Neural cell (in vitro differentiated cells): ENCODE measurements at regions not wholly inside any gene's neighbourhood (a gene's known extent, or its start where the extent isn't known, plus 50 kb on each side); places are given as distances from the start of the nearest gene placed in this dataset.

Experiments
- H2AFZ ChIP-seq: fragments of 200-600, 300-800 bp; sonication (generic), shearing (Covaris generic); 2 replicates; pipeline ENCODE4 v1.6.0; 2014; ENCODE audit warnings: low read depth, mild to moderate bottlenecking, antibody characterized with exemption, low read length, moderate library complexity
- H3F3A ChIP-seq: fragments of 200-600 bp; shearing (Covaris generic); 2 replicates; pipeline ENCODE4 v1.6.1; 2016; ENCODE audit warnings: mild to moderate bottlenecking, moderate library complexity, mixed read lengths, antibody characterized with exemption, low read length; ENCODE audit not compliant: insufficient read depth, poor library complexity, severe bottlenecking
- H3K27ac ChIP-seq: fragments of 200-600, 300-800 bp; sonication (generic), shearing (Covaris generic); 2 replicates; pipeline ENCODE4 v1.5.1; 2014; ENCODE audit warnings: mild to moderate bottlenecking, low read length, moderate library complexity
- H3K27me3 ChIP-seq: fragments of 300-800, 200-600 bp; sonication (generic), shearing (Covaris generic); 2 replicates; pipeline ENCODE4 v1.6.0; 2014; ENCODE audit warnings: mild to moderate bottlenecking, low read depth, low read length, moderate library complexity; ENCODE audit not compliant: insufficient read depth
- H3K36me3 ChIP-seq: fragments of 300-800, 200-600 bp; sonication (generic), shearing (Covaris generic); 2 replicates; pipeline ENCODE4 v1.5.1; 2014; ENCODE audit warnings: mild to moderate bottlenecking, antibody characterized with exemption, low read length, moderate library complexity; ENCODE audit not compliant: insufficient read depth
- H3K4me2 ChIP-seq: fragments of 300-800, 200-600 bp; sonication (generic), shearing (Covaris generic); 2 replicates; pipeline ENCODE4 v1.6.0; 2014; ENCODE audit warnings: mild to moderate bottlenecking, low read length
- H3K4me3 ChIP-seq: fragments of 300-800, 200-600 bp; sonication (generic), shearing (Covaris generic); 2 replicates; pipeline ENCODE4 v1.5.1; 2014; ENCODE audit warnings: mild to moderate bottlenecking, low read length, moderate library complexity
- H3K79me2 ChIP-seq: fragments of 200-600 bp; shearing (Covaris generic); replicated peaks from 2 replicates; pipeline ENCODE4 v1.6.0; 2014; ENCODE audit warnings: mild to moderate bottlenecking, low read length, moderate library complexity; ENCODE audit not compliant: insufficient read depth
- H3K9ac ChIP-seq: fragments of 300-800, 200-600 bp; sonication (generic), shearing (Covaris generic); 2 replicates; pipeline ENCODE4 v1.6.1; 2016; ENCODE audit warnings: mild to moderate bottlenecking, low read length, mixed read lengths
- H3K9me2 ChIP-seq: fragments of 200-600 bp; shearing (Covaris generic); 2 replicates; pipeline ENCODE4 v1.6.1; 2016; ENCODE audit warnings: mild to moderate bottlenecking, low read length, mixed read lengths; ENCODE audit not compliant: insufficient read depth
- H3K9me3 ChIP-seq: fragments of 200-600, 300-800 bp; sonication (generic), shearing (Covaris generic); 2 replicates; pipeline ENCODE4 v1.6.1; 2016; ENCODE audit warnings: mild to moderate bottlenecking, mixed run types, low read length, moderate library complexity, mixed read lengths
- H4K20me1 ChIP-seq: fragments of 200-600 bp; shearing (Covaris generic); 2 replicates; pipeline ENCODE4 v1.6.1; 2016; ENCODE audit warnings: mild to moderate bottlenecking, mixed run types; ENCODE audit not compliant: insufficient read depth
- CTCF ChIP-seq: fragments of 450-650 bp; IDR thresholded peaks from 2 replicates; pipeline ENCODE4 v1.5.1; 2014; ENCODE audit warnings: antibody characterized with exemption, mild to moderate bottlenecking, moderate library complexity; ENCODE audit not compliant: poor library complexity, severe bottlenecking
- EP300 ChIP-seq: fragments of 450-650 bp; conservative IDR thresholded peaks from 2 replicates; pipeline ENCODE4 v1.6.1; 2014; ENCODE audit warnings: antibody characterized with exemption, mild to moderate bottlenecking, moderate library complexity; ENCODE audit not compliant: poor library complexity, severe bottlenecking
- EZH2 ChIP-seq: fragments of 200-600, 300-800 bp; shearing (Covaris generic), sonication (generic); IDR thresholded peaks from 2 replicates; pipeline ENCODE4 v1.6.1; 2014; ENCODE audit warnings: antibody characterized with exemption, low read length, borderline replicate concordance, mild to moderate bottlenecking; ENCODE audit not compliant: insufficient read depth, poor library complexity, severe bottlenecking
- MXI1 ChIP-seq: fragments of 450-650 bp; conservative IDR thresholded peaks from 2 replicates; pipeline ENCODE4 v1.6.1; 2014; ENCODE audit warnings: antibody characterized with exemption, mild to moderate bottlenecking; ENCODE audit not compliant: poor library complexity, severe bottlenecking
- POLR2AphosphoS5 ChIP-seq: IDR thresholded peaks from 2 replicates; pipeline ENCODE4 v1.6.1; 2012
- REST ChIP-seq: IDR thresholded peaks from 2 replicates; pipeline ENCODE4 v1.6.1; 2012; ENCODE audit warnings: borderline replicate concordance
- SMC3 ChIP-seq: fragments of 450-650 bp; conservative IDR thresholded peaks from 2 replicates; pipeline ENCODE4 v1.6.1; 2014; ENCODE audit warnings: antibody characterized with exemption, mild to moderate bottlenecking, moderate library complexity; ENCODE audit not compliant: poor library complexity
- TAF1 ChIP-seq: IDR thresholded peaks from 2 replicates; pipeline ENCODE4 v1.6.1; 2012; ENCODE audit warnings: low read depth

GRCh38 chr6:54535568-54535967 is 227.3 kb downstream of the TINAG start:
- Histone ChIP-seq H3K27me3 (no peaks in the 10 kb centered on the region), H3K4me3 (no peak overlapping the region)

GRCh38 chr6:54541541-54541940 is 233.3 kb downstream of the TINAG start:
- H3K4me3 ChIP-seq = no peak overlapping the region
- H3K79me2 ChIP-seq = no peaks in the 10 kb centered on the region
- H3K4me2 ChIP-seq = no peak overlapping the region
- no peaks in the 10 kb centered on the region for H3F3A ChIP-seq
- H3K9ac ChIP-seq = no peak overlapping the region
- no peaks in the 10 kb centered on the region for H3K9me2 ChIP-seq
- H3K9me3 ChIP-seq = no peaks in the 10 kb centered on the region
- H3K27me3 ChIP-seq = no peaks in the 10 kb centered on the region
- H4K20me1 ChIP-seq = no peaks in the 10 kb centered on the region
- H2AFZ ChIP-seq = no peak overlapping the region
- no peak overlapping the region for H3K27ac ChIP-seq
- no peaks in the 10 kb centered on the region for H3K36me3 ChIP-seq
- TF ChIP-seq REST (no peak), EZH2 (no peak), CTCF (no peak), POLR2AphosphoS5 (no peak), TAF1 (no peak), EP300 (no peak), SMC3 (no peak)

More at GRCh38 chr6:54535568-54535967, 227.3 kb downstream of the TINAG start:
- Histone ChIP-seq H3F3A (no peaks in the 10 kb centered on the region), H3K9me2 (no peaks in the 10 kb centered on the region), H4K20me1 (no peaks in the 10 kb centered on the region), H3K9ac (no peak overlapping the region), H2AFZ (no peak overlapping the region), H3K79me2 (no peaks in the 10 kb centered on the region), H3K4me2 (no peak overlapping the region), H3K9me3 (no peaks in the 10 kb centered on the region), H3K36me3 (no peaks in the 10 kb centered on the region), H3K27ac (no peak overlapping the region)
- TF ChIP-seq EP300 = no peak
- no peak for TF ChIP-seq MXI1
- no peak for TF ChIP-seq CTCF
- no peak for TF ChIP-seq EZH2
- no peak for TF ChIP-seq TAF1
- TF ChIP-seq REST = no peak
- no peak for TF ChIP-seq POLR2AphosphoS5
- TF ChIP-seq SMC3 = no peak
